Femur (tissue), 1 donor: ENCODE measurements at regions not wholly inside any gene's neighbourhood (a gene's known extent, or its start where the extent isn't known, plus 50 kb on each side); places are given as distances from the start of the nearest gene placed in this dataset.
"Not testable (repeated sequence)": the region's sequence is repeated elsewhere in the genome, so short reads cannot be mapped to it uniquely, and the experiment has no call there.

ENCODE experiments used
- DNase-seq: peaks from one replicate; pipeline ENCODE4 v3.0.0-alpha.2; 2017

DNA sequence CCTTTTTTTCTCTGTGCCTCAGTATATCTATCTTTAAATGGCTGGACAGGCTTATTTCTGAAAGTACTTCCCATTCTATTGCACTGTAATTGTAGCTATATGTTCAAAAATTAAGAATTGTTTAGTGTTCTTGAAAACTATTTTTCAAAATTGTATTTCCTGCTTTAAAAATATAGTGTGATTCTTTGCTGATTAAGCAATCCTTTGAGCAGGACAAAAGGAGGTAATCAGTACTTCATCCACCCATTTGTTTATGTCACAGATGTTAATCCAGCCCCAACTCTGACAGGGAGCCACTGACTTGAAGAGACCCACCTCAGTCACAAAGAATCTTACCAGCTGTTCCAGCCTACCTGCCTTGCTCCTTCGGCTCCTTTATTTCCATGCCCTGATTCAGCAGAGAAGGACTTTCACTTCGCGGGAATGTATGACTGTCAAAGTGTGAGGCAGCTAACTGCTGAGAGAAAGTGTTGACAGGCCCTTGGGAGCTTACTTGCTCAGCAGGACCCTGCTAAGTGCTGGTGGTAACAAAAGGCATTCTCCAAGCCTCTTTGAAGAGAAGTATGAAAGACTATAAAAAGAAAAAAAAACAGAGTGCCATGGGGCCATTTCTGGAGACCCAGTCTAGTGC lies 393.3 kb upstream of the CYRIA start:
- DNase-seq = no peak

- no peak for DNase-seq
These were observed 391.7 kb upstream of the CYRIA start for GRCh38 chr2:17057109-17058017.

DNA sequence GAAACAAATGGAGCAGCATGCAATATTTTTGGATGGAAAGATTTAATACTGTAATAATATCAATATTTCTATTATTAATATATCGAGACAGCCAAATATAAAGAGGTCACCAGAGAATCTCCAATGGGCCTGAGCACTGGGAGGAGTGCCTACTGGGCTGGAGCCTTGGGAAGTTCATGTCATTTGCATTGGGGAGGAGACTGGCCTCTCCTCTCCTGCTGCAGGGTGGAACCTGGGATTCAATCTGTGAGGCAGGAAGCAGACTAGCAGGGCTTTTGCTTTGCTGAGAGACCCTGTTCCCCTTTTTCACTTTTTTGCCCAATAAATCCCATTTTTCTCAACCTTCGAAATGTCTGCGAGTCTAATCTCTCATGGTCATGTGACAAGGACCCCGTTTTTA lies 390.6 kb upstream of the CYRIA start:
- no peak for DNase-seq

GRCh38 chr2:17052001-17052400 lies 386.4 kb upstream of the CYRIA start:
- no peak for DNase-seq

DNA sequence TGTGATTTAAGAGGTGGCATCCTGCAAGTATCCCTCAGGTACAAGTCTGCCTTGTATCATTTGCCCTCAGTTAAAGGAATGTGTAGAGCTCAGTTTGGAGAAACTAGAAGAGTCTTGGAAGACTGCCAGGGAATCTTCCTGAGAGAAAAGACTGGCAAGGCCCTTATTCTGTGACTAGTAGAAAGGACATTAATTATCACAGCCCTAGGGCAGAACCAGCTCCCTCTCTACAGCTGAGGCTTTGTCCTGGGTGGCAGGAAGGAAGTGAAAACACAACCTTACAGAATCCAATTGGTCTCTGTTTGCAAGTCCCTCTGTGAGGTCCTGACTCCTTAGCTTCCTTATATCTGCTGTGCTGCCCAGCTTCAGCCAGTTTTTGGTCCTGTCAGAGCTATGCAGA lies 385.9 kb upstream of the CYRIA start:
- no peak for DNase-seq

DNA sequence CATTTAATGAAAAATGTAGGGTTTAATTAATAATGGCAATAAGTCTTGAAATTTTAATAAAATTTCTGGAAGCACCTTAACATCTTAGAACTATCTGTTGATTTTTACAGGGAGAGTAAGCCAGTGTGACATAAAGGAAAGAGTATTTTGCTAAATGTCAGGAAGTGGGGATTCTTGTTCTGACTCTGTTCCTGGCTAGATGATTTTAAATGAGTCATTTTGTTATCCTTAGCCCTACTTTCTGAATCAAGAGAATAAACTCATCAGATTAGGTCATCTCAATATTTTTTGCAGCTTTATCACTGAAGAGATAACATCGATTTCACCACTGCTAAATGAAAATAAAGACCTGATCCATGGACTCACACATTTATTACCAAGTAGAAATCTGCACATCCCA lies 377.5 kb upstream of the CYRIA start:
- no peak for DNase-seq

GRCh38 chr2:17036361-17036760 lies 370.7 kb upstream of the CYRIA start:
- no peak for DNase-seq

DNA sequence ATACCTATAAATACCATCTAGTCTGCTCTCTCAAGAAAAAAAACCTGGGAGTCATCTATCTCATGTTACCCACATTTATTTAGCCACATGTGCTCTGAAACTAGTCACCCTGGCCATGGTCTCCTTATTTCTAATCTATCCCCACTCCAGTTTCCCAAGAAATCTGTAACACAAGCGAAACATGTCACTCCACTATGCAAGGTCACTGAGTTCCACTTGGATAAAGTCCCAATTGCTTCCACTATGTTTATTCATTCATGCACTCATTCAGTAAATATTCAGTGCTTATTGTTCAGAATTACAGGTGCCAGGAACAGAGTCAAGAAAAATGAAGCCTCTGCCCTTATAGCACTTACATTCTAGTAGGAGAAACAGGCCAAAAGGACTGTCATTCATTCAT lies 369.4 kb upstream of the CYRIA start:
- no peak for DNase-seq

DNA sequence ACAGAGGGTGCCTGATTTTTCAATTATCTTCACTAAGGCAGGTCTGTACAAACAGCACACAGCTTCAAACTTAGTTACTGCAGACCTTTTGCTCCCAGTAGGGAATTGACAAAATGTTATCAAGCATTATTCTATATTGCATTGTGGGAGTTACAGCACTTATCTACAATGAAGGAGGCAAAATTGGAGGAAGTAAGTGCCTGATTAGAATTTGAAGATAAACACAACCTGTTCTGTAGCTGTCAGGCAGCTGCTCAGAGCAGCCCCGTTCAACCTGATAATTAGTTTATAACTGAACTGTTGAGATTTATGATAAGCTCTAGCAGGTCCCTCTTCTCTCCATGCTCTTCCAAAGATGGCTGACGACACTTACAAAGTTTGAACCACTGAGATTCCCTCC lies 364.4 kb upstream of the CYRIA start:
- DNase-seq = no peak

GRCh38 chr2:17012297-17012696 lies 346.7 kb upstream of the CYRIA start:
- no peak for DNase-seq

GRCh38 chr2:17010104-17010503 lies 344.5 kb upstream of the CYRIA start:
- DNase-seq = no peak

DNA sequence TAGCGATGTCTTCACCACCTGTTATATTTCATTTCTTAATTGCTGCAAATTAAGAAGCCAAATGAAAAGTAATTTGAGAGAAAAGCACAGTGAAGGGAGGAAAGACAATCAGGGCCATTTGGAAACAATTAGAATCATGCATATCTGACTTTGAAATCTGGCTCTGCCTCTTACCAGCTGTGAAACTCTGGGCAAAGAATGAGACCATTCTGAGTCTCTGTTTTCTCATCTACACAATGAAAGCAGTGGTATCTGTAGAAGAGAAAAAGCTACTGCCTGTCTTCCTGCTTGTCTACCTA lies 334.5 kb upstream of the CYRIA start:
- DNase-seq = no peak

DNA sequence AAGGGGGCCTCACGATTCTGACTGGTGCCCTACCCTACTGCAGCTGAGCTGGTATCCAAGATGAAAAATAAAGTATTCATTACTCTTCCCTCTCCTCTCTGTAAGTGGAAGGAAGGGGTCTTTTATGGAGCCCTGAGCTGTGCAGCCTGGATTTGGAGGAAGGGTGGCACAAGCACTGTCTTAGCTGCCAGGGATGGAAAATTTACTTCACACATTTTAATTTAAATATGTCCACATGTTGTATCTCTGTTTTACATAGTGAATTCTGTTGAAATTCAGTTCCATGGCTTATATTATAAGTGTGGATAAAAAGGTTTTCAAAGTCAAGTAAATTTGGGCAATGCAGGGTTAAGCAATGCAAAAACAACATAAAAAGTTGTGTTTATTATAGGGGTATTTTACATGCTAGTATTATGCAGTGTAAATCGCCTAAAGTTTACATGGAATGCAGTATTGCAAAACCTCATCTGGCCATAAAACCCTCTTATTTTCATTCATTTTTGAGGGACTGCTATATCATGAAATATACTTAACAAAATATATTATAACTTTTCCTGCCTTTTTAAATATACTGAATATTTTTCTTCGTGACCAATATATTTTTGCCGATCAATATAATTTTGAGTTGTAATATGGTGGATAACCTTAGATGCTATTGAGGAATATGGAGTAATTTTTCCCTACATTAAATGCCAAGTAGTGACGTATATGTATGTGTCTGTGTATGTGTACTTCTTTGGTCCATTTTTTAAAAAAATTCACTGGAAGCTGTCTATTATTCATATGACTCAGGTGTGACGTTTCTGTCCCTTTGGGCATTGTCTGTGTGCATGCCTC lies 333.9 kb upstream of the CYRIA start:
- no peak for DNase-seq

DNA sequence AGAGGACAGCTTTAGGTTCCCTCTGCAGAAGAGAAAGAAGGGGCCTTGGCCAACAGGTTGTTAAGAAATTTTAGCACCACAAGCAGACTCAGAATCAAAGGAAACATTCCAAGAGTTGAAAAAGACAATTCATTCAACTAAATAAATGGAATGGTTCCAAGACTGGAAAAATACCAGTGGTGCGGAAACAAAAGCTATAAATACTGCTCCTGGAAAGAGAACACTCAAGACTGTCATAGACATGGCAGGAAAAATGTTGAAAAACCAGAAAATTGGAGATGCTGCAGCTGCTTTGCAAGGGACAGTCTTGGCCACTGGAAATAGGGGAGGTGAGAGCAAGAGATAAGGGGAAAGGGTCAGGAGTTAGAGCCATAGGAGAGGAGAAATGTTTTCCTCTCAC lies 312.7 kb upstream of the CYRIA start:
- DNase-seq = no peak

- no peak for DNase-seq
These were observed 309.1 kb upstream of the CYRIA start for GRCh38 chr2:16974688-16975087.

- no peak for DNase-seq
These were observed 308.1 kb upstream of the CYRIA start for GRCh38 chr2:16973586-16974286.

- no peak for DNase-seq
These were observed 306.6 kb upstream of the CYRIA start for GRCh38 chr2:16972276-16972675.

DNA sequence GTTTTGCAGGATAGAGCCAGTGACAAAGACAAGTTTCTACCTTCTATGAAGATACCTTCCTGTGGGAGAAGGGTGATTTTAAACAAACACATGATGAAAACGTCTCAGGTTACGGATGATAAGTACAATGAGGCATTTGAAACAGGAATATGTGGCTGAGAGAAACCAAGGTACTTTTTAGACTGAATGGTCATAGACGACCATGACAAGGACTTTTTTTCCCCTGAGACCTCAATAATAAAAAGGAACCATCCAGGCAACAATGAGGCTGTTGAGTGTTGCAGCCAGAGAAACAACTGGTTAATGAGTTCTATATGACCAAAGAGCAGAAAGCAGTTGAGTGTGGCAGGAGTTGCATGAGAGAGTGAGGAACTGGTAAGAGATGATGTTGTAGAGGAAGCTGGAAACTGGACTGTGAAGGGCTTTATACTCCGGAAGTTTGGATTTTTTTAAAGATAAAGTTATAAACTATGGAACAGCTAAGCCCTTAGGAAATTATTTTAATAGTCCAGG lies 306.1 kb upstream of the CYRIA start:
- DNase-seq = no peak

DNA sequence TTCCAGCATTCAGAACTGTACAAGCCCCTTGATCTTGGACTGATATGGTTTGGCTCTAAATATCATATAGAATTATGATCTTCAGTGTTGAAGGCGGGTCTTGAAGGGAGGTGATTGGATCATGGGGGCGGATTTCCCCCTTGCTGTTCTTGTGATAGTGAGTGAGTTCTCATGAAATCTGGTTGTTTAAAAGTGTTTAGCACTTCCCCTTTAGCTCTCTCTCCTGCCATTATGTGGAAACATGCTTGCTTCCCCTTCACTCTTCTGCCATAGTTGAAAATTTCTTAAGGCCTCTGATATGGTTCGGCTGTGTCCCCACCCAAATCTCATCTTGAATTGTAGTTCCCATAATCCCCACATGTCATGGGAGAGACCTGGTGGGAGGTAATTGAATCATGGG lies 305.3 kb upstream of the CYRIA start:
- DNase-seq = not testable (repeated sequence)

DNA sequence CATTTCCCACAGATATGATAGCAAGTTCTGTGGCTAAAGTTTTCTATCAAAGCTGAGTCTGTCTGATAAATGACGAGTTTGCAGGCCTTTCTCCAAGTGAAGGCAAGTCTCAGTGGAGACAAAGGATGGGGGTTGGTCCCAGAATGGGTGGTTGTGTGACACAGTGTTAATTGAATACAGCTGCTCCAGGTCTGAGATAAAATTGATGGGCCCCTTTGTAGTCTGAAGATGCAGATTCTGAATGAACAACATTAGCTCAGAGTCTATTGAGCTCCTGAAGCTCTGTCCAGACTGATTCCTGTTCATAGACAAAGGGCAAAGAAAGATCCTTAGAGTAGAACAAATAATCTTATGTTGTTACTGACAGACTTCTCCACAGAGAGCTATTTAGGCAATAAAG lies 296.9 kb upstream of the CYRIA start:
- no peak for DNase-seq

GRCh38 chr2:16960579-16960978 lies 294.9 kb upstream of the CYRIA start:
- DNase-seq = no peak

DNA sequence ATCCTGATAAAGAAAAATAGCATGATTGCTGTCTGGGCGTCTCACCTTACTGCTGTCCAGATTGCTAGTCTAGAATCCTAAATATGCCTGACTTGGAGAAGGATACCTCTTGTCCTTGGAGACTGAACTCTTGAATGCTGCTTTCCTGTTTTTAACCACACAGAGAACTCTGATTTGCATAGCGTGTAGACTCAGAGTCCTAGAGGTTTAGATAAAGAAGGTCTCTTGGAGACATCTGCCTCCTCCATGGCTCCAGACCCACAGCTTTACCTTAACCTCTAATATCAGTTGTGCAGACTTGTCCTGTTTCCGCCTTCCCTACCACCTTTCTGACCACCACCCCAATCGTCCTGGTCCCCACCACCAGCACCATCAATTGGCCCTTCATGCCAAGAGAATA lies 292.6 kb upstream of the CYRIA start:
- no peak for DNase-seq

DNA sequence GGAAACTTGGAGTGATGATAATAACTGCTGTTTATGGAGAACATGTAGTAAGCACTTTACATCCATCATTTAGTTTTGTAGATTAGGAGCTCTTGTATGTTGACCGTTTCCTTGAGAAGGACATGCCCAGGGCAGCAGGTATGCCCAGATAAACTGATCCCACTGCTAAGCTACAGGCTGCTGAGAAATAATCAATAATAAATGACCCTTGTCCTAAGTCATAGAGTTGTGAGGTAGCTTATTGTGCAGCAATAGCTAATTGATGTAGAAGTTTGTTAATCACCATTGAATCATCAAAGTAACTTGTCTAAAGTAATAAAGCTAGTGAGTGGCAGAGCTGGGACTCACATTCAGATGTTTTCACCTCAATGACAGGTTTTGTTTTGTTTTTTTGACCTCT lies 287.2 kb upstream of the CYRIA start:
- DNase-seq = no peak
